ENCODE measurements at regions not wholly inside any gene's neighbourhood (a gene's known extent, or its start where the extent isn't known, plus 50 kb on each side); places are given as distances from the start of the nearest gene placed in this dataset.
"Not testable (repeated sequence)": the region's sequence is repeated elsewhere in the genome, so short reads cannot be mapped to it uniquely, and the experiment has no call there.

DNA sequence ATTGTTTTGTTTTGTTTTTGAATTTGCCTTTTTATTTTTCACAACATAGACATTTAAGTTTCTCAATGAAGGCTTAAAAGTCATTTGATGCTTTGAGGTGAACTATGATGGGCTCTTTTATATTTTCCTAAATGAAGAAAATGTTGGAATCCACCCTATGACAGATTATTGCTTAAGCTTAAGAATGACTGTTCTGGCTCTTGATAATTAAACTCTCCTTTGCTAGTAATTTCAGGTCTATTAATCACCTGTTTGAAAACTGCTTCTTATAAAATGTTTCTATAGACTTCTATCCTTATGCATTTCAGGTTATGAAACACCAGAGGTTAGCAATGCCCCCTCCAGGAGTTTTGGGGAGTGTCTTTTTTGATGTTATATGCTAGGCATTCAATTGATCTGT is 424.1 kb upstream of the DYNLRB2 start:
- DNase-seq, result no peak

DNA sequence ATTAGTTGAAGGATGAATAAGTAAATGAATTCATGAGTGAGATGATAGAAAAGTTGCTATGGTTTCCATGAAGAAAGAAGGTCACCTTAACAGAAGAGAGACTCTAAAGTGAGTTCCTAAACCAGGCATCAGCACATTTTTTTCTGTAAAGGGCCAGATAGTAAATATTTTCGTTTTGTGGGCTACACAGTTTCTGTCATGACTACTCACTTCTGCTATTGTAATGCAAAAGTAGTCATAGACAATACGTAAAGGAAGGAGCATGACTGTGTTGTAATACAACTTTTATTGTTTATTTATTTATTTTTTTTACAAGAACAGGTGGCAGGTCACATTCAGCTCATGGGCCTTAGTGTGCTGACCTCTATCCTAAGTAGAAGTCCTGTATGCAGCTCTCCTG is 426.1 kb upstream of the DYNLRB2 start:
- no peak for DNase-seq

DNA sequence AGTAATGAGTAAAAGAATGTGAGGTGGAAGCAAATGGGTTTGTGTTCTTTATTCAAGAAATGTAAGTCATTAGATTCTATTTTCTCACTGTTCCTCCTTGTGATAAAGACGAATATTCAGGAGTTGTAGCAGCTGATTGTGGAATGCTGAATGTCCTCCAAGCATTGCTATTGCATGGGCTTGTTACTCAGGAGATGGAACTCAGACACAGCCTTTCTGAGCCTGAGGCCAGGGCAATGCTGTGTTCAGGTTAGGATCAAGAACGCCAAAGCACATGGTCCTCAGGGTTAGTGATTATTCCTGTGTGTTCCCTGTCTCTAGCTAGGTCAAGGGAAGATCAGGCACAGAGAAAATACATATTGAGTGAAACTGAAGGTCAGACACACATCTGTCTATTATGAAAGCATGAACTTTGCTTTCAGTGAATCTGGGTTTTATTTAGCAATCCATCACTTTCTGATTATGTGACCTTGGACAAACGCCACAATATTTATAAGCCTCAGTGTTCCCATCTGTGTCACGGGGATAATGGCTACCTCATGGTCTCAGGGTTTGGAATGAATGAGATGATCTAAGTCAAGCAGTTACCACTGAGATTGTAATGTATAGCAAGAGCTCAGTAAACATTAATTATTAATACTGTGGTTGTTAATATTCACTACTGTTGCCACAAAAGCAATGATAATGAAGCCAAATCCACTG is 426.8 kb upstream of the DYNLRB2 start:
- no peak for DNase-seq

GRCh38 chr16:80109581-80109980 is 431.2 kb upstream of the DYNLRB2 start:
- no peak for DNase-seq

GRCh38 chr16:80107900-80108299 is 432.9 kb upstream of the DYNLRB2 start:
- DNase-seq, result no peak

- no peak for DNase-seq
These were observed 435.0 kb upstream of the DYNLRB2 start for GRCh38 chr16:80105751-80106150.

DNA sequence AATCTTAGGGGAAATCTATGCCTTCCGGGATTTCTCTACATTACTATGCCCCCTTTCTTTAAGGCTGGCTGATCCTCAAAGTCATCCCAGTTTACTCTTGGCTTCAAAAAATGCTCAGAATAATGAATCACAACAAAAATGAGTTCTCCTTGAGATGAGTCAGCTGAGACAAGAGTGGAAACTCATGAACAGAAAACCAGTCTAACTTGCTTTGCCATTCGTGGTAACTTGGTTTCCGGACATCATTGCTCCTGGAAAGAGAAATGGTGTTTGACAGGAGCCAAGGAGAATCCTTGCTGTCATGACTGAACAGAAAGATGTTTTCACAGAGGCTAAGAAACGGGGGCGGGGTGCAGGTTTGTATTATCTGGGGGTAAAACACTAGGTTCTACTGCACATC is 435.6 kb upstream of the DYNLRB2 start:
- DNase-seq, result no peak

GRCh38 chr16:80104401-80104800 is 436.4 kb upstream of the DYNLRB2 start:
- DNase-seq, result no peak

DNA sequence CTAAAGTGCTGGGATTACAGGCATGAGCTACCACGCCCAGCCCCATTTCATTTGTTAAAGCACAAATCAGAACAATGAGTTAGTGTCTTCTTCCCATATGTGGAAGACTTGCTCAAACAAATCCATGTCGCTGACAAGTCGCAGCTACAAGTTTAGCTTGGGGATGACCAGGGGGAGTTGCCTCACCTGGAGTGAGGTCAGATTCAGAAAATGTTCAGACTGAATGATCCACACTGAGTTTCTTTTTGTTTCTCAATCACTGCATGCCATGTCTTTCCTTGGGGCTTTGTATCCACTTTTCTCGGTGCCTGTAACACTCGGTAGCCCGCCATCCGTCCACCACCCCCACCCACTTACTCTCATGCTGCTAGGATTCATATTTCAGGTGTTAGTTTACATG is 437.3 kb upstream of the DYNLRB2 start:
- no peak for DNase-seq

DNA sequence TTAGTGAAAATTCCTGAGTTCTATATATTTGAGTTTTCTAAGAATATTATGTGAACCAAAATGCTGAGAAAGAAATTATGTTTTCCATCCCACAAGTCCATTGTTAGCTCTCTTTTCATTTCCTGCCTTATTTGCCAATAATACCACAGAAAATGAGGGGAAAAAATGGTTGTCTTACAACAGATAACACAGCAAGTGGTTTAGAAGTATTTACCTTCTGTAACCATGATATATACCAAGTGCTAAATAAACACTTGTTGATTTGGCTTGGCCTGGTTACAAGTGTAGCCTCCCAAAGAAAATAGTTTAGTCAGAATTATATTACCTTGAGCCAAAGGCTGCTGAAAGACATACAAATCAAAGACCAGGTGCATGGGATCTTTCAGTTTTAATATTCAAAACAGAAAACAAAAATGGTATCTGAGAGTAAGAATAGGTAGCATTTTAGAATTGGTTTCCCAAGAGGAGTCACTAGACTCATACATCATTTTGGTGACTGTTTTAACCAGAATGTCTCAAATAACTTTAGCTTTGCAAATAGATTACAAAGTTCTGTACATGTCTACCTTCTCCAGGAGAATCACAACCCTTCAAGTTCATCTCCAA is 439.8 kb upstream of the DYNLRB2 start:
- DNase-seq, result no peak

DNA sequence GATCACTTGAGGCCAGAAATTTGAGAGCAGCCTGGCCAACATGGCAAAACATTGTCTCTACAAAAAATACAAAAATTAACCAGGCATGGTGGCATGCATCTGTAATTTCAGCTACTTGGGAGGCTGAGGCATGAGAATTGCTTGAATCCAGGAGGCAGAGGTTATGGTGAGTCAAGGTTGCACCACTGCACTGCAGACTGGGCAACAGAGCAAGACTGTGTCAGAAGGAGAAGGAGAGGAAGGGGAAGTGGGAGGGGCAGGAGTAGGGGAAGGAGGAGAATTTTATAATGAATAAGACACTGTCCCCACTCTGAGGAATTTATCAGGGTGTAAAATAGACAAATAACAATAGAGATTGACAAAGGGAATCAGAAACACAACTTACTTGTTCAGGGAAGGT is 440.6 kb upstream of the DYNLRB2 start:
- DNase-seq, result no peak

DNA sequence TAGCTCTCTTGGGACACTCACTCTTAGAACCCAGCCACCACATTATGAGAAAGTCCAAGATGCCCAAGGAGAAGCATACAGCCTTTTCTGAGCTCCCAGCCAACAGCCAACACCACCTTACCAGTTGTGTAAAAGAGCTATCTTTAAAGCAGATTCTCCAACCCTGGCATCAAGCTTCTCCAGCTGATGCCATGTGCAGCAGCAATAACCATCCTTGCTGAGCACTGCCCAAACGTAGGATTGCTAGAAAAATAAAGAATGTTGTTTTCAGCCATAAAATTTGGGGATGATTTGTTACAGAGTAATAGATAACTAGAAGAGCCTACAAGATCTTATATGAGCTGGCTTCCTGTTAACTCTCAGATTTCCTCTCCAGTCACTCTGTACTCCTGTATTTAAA is 443.7 kb upstream of the DYNLRB2 start:
- DNase-seq, result no peak

DNA sequence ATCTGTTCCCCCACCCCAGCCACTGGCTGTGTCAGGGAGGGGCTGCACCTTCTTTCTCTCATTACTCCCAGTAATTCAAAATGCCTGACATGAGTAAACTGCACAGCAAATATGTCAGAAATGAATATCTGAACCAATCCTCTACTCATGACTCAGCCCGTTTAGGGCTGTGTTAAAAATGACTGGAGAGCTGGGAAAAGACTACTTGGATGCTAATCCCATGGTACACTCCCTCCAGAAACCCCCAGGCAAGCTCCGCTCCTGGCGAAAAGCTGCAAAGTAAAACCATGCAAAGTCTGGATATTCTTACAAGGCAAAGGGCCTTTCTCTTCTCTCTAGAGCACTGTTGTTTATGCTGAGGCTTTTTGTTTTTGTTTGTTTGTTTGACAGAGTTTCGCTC is 448.1 kb upstream of the DYNLRB2 start:
- no peak for DNase-seq

DNA sequence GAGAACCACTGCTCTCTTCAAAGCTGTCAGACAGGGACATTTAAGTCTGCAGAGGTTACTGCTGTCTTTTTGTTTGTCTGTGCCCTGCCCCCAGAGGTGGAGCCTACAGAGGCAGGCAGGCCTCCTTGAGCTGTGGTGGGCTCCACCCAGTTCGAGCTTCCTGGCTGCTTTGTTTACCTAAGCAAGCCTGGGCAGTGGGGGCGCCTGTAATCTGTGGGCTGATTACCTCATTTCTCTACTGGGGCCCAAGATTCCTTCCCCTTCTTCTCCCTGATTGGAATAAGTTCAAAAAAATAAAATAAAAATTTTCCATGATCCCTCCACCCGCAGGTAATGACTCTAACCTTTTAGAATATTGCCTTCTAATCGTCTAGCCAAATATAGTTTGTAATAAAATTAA is 449.3 kb upstream of the DYNLRB2 start:
- not testable (repeated sequence) for DNase-seq

DNA sequence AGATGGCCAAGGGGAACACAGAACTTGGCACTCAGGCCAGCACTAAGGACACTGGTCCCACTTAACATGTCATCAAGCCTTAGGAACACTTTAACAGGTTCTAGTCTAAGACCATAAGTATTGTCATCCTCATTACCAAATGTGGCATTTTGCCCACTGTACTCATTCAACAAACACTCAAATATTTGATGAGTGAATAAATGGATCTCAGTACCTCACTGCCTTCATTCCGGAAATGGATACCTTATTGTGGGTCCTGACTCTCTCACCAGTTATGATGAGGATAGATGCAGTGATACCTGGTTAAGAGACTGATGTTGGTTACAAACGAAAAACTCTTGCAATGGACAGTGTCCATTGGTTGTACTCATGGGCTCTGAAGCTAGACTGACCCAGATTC is 455.2 kb upstream of the DYNLRB2 start:
- no peak for DNase-seq

- no peak for DNase-seq
These were observed 456.2 kb upstream of the DYNLRB2 start for GRCh38 chr16:80084614-80085013.

GRCh38 chr16:80084163-80084562 is 456.6 kb upstream of the DYNLRB2 start:
- no peak for DNase-seq

DNA sequence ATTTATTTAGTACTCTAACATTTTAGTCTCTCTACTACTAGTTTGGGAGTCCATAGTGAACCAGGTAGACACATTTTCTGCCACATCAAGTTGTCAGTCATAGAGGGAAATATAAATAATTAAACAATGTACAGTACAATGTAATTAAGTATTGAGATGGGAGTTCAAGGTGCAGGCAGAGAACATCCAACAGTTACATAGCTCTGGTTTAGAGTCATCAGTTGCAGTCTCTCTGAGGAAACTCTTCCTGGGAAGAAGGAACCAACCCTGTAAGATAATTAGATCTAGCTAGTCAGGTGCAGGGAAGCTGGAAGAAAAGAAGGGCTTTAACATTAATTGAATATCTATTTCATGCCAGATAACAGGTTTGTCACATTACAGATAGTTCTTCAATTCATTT is 457.9 kb upstream of the DYNLRB2 start:
- no peak for DNase-seq

GRCh38 chr16:80081846-80082245 is 458.9 kb upstream of the DYNLRB2 start:
- DNase-seq, result no peak

- no peak for DNase-seq
These were observed 460.4 kb upstream of the DYNLRB2 start for GRCh38 chr16:80080287-80080851.

- no peak for DNase-seq
These were observed 461.7 kb upstream of the DYNLRB2 start for GRCh38 chr16:80079072-80079471.

DNA sequence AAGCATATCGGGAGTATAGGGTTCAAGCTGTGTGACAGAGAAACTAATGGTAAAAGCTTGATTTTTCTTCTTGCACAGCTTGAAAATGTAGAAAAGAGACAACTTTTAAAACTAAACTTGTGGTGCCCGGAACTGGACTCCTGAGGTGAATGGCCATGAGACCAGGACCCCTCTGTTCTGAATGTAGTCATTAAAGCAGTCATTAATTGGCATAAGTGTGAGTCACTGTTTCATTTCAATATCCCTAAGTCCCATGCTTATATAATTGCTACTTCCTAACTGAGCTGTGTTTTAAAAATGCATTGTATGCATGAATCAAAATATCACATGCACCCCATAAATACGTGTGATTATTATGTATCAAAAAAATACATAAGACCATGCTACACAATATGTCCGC is 463.1 kb upstream of the DYNLRB2 start:
- no peak for DNase-seq

DNA sequence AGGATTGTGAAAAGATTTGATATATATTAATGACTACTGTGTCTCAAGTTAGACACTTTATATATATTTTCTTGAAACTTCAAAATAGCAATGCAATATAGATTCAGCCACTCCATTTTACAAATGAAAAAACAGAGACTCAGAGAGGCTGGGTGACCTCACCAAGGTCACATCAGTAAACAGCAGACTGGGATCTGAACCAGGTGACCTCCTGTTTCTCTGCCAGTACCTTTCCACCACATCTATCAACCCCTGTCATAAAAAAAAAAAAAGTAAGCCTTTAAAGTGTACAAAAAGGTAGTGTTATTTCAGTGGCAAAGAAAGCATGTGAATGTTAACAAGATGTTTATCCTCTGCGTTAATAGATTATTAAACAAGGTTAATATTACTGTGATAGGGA is 466.5 kb upstream of the DYNLRB2 start:
- no peak for DNase-seq

- DNase-seq, result no peak
These were observed 468.8 kb upstream of the DYNLRB2 start for GRCh38 chr16:80071964-80072456.

Data from MV-4-11 (cell line).